ENCODE measurements at regions not wholly inside any gene's neighbourhood (a gene's known extent, or its start where the extent isn't known, plus 50 kb on each side); places are given as distances from the start of the nearest gene placed in this dataset.

DNA sequence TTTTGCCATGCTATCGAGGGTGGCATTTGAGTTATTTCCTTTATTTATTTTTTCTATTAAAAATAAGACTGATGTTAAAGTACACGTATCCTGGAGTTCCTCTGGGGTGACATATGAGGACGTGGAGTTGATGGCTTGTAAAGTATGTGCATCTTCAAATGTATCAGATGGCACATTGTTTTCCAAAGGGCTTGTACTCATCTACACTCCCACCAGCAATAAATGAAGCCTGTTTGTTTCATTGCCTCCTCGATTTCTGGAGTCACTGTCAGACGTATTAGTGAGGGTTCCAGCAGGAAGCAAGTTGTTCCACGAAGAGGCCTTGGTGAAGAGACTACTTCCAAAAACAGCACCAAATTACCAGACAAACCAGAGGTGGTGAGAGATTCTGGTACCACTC, 423.9 kb downstream of the NPHP4 start:
- DNase-seq (ENCODE audit: low read depth): no peak

DNA sequence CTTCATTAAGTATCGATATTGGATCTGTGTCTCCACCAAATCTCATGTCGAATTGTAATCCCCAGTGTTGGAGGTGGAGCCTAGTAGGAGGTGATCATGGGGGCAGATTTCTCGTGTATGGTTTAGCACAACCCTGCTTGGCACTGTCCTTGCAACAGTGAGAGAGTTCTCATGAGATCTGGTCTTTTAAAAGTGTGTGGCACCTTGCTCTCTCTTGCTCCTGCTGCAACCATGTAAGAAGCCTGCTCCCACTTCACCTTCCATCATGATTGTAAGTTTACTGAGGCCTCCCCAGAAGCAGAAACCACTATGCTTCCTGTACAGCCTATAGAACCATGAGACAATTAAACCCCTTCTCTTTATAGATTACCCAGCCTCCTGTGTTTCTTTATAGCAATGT, 424.4 kb downstream of the NPHP4 start:
- no peak for DNase-seq (ENCODE audit: low read depth)

DNA sequence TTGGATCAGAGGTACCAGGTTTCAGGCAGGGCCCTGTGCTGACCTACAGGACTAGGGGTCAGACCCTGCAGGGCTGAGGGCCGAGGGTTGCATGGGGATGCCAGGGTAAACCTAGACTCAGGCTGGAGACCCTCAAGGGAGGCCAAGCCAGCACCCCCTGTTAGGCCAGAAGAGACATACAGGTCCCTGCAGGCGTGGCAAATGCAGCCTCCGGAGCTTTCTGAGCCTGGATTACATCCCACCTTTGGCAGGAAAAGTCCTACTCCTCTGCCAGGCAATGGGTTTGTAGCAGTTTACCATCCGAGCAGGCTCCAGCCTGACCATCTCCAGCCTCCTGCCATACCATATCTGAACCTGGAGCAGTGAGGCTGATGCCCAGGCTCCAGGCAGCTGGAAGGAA, 425.3 kb downstream of the NPHP4 start:
- no peak for DNase-seq (ENCODE audit: low read depth)

DNA sequence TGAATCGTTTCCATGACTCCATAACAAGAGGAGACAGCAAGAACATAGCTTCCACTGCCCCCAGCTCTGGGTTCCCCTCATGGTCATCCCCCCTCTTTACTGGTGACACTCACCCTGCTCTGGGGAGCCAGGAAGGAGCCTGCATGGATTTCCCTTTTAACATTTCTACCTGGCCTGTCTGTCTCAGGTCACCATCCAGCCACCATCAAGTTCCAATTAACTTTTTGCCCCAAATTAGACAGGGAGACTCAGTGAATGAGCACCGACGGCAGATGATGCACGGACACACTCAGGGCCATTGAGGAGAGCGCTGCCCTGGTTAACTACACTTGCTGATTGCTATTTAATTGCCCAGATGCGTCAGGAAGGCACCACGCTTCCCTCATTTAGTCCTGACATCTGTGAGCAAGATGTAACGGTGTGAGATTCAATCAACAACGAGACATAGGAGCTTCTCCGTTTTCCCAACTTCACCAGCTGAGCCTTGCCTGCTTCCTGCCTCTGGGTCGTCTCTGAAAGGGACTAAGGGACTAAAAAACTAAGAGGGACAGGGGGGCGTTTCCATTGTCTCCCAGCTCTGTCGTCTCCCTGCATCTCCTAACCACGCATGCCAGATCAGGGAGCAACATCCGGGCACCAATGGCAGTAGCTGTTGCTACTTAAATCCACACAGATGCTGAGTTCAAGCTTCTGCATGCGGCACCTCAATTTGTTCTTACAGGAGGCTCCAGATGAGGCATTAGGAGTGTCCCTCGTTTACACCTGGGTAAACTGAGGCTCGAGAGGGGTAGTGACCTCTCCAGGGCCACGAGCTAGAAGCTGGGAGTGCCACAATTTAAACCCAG, 426.7 kb downstream of the NPHP4 start:
- no peak for DNase-seq (ENCODE audit: low read depth)

DNA sequence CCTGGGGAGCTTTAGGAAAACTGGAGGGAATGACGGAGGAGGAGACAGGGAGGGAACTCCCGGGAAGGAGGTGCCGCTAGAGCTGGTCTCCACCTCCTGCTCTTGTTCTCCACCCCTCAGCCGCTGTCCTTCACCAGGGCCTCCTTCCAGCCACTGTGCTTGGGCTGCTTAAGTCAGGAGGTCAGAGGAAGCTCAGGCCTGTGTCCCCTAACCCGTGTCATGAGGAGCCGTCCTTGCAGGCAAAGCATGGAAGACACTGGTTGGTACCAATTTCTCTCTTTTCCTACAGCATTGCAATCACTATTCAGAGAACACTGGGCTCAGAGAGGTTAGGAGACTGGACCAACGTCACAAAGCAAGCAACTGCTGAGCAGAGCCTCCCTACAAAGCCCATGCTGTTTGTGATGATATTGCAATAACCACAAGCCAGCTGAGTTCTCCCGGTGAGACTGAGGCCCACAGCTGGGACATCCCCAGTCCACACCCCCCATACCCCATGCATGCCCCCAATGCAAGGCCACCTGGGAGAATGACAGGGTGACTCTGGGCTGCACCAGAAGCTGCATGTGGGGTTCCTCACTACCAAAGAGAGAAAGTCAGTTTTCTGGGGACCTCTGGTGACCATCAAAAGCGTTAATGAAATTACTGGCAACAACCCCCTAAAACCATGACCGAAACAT, 427.5 kb downstream of the NPHP4 start:
- no peak for DNase-seq (ENCODE audit: low read depth)

DNA sequence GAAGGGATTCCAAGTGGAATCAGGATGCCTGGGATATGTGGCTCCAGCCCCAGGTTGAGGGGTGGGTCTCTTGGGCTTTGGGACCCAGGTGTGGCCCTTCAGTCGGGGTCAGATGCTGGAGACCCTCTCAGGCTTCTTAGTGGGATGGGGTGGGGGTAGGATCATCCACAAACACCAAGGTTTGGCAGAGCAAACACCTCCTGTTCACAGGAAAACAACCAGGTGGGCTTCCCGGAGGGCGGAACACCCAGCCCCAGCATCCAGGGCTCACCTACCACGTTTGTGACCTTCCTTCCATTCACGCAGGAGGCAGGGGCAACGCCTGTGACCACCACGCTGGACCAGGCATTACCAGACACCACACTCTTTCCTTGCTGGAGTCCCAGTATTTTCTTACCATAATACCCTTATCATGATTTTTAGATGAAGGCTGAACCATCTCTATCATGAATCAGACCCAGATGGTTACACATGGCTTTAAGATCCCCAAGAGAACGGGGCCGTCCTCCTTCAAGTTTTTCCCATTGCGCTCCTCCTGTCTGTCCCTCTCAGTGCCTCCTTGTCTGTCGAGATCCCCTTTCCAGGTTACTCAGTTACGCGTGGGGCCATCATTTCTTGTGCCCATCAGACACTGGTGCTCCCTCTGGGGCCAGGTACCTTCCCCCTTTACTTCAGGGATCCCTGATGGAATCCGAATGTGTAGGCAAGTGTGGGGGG, 428.2 kb downstream of the NPHP4 start:
- DNase-seq (ENCODE audit: low read depth): no peak

DNA sequence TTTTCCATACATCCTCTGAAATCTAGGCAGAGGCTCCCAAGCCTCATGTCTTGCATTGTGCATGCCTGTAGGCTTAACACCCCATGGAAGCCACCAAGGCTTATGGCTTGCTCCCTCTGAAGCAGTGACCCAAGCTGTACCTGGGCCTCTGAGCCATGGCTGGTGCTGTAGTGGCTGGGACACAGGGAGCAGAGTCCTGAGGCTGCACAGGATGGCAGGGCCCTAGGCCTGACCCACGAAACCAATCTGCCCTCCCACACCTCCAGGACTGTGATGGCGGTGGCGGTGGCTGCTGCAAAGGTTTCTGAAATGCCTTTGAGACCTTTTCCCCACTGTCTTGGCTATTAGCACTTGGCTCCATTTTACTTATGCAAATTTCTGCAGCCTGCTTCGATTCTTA, 429.5 kb downstream of the NPHP4 start:
- no peak for DNase-seq (ENCODE audit: low read depth)

DNA sequence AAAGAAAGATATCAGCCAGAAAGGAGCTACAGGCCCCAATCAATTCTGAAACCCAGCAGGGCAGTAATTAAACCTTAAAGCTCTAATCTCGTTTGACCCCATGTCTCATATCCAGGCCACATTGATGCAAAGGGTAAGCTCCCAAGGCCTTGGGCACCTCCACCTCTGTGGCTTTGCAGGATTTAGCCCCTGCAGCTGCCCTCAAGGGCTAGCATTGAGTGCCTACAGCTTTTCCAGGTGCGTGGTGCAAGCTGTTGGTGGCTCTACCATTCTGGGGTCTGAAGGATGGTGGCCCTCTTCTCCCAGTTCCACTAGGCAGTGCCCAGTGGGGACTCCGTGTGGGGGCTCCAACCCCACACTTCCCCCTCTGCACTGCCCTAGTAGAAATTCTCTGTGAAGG, 429.9 kb downstream of the NPHP4 start:
- DNase-seq (ENCODE audit: low read depth): no peak

DNA sequence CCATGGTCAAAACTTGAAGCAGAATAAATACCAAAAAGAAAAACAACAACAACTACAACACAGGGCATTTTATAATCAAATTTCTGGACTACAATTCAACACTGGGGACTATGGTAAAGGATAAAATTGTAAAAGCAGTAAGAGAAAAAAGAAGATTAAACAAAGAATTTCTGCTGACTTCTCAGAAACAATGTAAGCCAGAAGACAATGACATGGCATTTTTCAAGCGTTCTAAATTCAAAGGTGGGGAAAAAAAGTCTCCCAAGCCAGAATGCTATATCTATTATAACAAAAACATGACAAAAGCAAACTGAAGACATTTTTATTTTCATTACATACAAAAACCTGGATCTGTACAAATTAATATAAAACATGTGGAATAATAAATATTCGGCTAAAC, 433.1 kb downstream of the NPHP4 start:
- no peak for DNase-seq (ENCODE audit: low read depth)

DNA sequence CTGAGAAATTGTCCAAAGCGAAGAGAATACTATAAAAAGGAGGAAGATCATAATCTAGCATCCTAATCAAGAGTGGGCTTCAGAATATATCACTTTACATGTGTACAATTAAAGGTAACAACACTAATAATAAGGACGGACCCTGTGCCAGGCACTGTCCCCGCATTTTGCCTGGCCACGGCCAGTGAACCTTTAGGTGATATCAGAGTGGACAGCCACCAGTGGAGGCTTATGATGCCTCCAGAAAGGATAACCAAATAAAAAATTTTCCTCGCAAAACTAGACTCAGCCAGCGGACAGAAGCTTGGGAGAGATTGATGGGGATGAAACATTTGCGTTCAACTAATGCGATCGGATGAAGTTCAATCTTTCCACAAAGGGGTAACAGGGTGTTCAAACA, 436.4 kb downstream of the NPHP4 start:
- DNase-seq (ENCODE audit: low read depth): no peak

DNA sequence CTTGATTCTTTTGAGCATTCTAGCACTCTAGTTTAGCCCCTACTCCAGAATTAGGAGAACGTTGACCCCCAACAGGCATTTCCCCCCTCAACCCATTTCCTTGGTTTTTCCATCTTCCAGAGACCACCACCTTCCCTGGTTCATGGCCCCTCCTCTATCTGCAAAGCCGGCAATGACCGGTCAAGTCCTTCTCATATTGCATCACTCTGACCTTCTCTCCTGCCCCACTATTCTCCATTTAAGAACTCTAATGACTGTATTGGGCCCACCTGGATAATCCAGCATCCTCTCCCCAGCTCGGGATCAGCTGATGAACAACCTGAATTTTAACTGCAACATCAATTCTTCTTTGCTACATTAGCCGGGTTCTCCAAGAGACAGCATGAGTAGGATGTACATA, 437.4 kb downstream of the NPHP4 start:
- no peak for DNase-seq (ENCODE audit: low read depth)

DNA sequence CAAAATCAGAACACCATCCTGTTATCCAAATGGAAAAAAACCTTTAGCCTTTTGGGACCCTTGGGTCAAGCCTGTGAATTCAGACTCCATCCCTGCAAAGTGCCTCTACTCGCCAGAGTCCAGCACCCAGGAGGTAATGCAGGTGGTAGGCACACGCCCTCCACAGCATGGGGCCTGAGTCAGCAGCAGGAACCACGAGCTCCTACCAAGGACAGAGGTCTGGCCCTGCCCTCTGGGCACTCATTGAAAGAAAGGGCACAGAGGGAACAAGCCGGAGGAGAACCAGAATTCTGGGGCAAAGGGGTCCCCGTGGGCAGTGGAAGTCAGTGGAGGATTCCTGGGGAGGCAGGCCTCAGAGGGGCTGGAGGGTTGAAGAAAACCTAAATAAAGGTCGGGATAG, 438.1 kb downstream of the NPHP4 start:
- no peak for DNase-seq (ENCODE audit: low read depth)

DNA sequence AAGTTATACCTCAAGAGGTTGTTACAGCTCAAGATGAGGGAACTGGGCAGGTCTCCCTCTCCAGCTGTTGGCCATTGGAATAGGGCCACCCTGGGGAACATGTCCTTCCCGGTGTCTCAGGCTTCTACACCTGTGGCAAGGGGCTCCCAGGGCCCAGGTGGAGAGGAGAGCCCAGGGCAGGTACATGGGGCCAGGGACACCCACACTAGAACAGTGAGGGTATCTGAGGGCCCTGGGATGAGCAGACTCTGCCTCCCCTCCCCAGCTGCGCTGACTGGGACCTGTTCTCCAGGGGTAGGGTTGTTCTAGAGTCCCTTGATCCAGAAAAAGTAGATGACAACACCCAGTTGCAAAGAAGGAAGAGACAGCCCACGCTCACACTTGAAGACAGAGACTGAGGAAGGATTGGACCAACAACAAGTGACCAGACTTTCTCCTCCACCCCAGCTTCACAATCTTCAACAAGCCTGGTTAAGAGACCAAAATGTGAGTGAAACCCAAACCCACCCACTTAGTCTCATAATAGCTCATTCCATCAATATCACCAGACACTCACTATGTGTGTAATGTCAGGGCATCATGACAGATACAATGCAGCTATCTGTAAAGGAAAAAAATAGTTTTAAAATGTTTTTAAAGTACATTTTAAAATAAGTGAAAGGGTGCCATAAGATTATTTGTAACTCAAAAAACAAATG, 439.3 kb downstream of the NPHP4 start:
- DNase-seq (ENCODE audit: low read depth): no peak

DNA sequence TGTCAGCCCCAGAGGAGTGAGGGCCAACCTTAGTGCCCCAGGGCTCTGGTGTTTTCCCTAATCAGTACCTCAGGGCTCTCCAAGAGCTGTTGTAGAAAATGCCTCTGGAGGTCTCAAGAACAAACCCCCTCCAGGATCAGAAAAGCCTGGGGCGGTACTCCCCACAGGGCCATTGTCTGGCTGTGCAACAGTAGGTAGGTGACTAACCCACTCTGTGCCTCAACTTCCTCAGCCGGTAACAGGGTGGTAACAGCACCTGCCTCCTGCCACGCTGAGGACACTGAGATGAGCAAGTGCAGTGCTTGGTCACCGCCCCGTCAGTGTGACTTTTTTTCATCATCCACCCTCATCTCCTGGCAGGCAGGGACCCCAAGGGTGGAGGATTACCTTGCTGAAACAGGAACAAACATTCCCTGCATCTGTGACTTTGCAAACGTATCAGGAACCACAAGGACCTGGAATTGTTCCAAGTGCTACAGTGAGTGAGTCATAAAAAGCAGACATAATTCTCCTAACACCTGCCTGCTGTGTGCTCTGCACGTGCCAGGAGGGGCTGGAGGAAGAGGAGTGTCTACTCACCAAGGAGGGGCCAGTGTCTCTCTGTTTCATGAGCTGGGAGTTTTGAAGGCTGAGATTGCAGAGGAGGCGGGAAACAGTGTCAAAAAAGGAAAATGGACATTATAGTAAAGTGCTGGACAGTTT, 440.8 kb downstream of the NPHP4 start:
- DNase-seq (ENCODE audit: low read depth): no peak

DNA sequence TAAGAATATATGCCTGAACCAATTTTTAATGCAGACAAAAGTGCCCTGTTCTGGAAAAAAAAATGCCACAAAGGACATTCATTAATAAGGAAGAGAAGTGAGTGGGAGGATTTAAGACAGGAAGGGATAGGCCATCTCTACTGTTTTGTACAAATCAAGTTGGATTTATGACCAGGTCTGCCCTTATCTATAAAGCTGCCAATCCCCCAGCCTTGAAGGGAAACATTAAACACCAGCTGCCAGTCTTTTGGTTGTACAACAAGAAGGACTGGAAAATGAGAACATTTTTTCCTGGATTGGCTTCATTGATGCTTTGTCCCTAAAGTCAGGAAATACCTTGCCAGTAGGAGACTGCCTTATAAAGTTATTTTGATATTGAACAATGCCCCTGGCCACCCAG, 444.0 kb downstream of the NPHP4 start:
- DNase-seq (ENCODE audit: low read depth): no peak

DNA sequence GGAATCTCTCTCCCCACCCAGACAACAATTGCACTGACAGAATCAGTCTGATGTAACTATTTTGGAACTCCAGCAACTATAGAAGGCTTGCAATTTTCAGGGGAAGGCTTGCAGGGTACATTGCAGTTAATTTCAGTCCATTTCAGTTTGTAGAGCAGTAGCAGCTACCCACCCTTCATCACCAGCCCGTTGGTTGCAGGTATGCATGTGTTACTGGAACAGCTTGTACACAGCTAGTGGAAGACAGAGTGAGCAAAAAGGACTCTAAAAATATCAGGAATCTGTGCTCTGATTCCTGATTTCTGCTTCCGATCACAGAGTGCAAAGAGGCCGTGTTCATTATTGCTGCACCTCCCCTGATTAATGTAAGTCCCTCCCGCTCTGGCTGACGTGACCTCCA, 449.0 kb downstream of the NPHP4 start:
- DNase-seq (ENCODE audit: low read depth): no peak

DNA sequence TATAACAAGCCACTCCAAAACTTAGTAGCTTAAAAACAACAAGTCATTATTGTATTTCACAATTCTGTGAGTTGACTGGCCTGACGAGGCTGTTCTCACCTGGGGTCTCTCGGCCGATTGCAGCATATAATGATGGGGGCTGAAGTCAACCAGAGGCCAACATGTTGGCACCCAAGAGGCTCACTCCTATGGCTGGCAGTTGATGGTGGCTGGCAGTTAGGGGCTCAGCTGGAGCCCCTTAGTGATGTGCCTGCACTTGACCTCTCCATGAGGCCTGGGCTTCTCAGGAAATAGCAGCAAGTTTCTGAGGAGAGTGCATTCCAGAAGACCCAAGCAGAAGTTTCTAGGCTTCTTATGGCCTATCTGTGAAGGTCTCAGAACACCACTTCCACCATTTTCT, 459.4 kb downstream of the NPHP4 start:
- no peak for DNase-seq (ENCODE audit: low read depth)

DNA sequence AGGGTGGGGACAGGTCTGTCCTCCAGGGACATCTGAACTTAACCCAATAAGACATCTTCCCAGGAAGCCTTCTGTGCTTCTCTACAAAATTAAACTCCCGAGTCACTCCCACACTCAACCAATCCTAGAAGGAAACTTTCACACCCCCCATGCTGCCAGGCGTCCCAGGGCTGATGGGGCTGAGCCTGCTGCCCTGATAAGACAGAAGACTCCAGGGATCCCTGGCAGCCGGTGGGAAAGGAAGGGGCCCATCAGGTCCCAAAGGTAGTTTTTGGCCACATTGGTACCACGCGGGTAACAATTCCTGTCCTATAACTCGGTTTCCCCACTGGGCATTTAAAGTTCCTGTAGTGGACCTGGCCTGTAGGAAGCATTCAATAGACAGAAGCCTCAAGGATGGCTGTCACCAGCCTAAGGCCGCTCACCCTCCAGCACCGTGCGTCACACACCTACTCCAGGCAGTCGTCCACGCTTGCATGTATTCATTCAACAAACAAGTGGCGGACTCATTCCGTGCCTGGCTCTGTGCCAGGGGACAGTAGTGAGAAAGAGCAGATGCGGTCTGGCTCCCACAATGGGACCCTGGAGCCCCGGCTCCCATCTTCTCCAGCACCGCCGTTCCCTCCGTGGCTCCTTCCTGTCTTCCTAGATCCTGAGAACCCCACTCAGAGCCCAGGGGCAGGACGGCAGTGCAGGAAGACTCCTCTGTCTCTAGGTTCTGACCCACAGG, 465.2 kb downstream of the NPHP4 start:
- DNase-seq (ENCODE audit: low read depth): no peak

DNA sequence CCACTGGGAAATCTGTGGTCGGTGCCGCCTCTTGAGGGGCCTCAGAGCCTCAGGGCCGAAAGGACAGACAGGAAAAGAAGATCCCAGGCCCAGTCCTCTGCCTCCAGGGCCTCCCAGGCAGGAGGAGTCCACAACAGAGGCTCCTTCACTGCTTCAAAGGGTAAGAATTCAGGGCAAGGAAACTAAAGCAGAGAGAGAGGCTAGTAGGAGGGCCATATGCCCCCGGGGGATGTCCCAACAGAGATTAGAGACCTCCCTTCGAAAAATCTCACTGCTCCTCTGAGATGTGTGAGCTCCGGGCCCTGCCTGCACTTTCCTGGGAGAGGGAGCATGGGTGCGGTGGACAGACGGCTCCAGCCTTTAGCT, 465.9 kb downstream of the NPHP4 start:
- no peak for DNase-seq (ENCODE audit: low read depth)

DNA sequence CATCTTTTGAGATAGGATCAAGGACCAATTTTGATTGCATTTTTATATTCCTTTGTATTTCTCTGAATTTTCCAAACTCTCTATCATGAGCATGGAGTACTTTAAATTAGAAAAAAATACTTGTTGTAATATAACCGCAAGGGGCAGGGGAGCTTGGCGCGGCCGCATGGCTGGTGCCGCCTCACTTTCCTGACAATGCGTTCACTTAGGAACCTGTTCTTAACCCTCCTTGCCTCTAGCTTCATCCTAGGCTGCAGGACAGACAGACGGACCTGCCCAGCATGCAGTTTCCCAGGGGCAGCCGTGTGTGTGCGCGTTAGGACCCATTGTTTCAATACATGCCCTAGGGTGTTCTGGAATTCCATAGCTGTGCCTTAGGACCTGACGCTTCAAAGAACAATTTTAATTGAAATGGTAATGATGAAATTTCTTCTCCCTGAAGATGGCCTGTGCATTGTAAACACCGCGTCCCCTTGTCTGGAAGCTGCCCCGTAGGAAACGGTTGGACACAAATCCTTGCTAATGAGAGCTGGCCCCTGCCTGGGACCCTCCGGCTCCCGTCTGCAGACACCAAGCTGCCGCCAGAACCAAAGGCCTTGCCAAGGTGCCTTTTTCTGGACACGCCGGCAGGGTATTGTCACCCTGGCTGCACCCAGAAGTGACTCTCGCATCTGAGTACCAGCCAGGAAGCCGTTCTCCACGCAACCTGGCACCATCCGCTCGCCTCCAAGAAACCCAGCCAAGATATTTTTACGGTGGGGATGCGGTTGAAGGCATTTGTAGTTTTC, 466.4 kb downstream of the NPHP4 start:
- no peak for DNase-seq (ENCODE audit: low read depth)

Measured in amniotic epithelial cell (primary cell).